ENCODE measurements at regions not wholly inside any gene's neighbourhood (a gene's known extent, or its start where the extent isn't known, plus 50 kb on each side); places are given as distances from the start of the nearest gene placed in this dataset.

DNA sequence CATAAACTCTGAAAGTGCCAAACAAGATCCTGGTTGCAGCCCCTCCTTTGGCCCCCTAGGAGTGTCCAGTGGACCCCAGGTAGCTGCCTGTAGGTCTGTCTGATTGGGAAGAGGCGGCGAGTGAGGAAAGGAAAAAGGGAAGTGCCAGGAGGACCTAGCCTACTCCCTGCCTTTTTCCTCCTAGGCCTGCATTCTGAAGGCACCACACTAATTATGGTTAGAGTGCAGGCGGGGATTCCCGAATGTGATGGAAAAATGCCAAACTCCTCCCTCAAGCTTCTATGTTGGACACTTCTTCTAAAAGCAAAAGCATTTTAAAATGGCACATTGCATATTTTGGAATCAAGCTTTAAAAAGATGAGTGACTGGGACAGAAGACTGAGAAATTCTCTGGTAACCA lies 83.2 kb upstream of the SMIM15 start:
- peaks cover 0 to 7% (median 3%) of the 10 kb centered on the region in 4 donors for H3K4me1 ChIP-seq
- no peak overlapping the region for H3K27ac ChIP-seq
- TF ChIP-seq POLR2AphosphoS5 (IDR thresholded peaks at IDR 0.05) (no peak), EP300 (IDR thresholded peaks at IDR 0.05) (no peak)
- TF ChIP-seq, protein P1, sequence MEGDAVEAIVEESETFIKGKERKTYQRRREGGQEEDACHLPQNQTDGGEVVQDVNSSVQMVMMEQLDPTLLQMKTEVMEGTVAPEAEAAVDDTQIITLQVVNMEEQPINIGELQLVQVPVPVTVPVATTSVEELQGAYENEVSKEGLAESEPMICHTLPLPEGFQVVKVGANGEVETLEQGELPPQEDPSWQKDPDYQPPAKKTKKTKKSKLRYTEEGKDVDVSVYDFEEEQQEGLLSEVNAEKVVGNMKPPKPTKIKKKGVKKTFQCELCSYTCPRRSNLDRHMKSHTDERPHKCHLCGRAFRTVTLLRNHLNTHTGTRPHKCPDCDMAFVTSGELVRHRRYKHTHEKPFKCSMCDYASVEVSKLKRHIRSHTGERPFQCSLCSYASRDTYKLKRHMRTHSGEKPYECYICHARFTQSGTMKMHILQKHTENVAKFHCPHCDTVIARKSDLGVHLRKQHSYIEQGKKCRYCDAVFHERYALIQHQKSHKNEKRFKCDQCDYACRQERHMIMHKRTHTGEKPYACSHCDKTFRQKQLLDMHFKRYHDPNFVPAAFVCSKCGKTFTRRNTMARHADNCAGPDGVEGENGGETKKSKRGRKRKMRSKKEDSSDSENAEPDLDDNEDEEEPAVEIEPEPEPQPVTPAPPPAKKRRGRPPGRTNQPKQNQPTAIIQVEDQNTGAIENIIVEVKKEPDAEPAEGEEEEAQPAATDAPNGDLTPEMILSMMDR (IDR thresholded peaks at IDR 0.05), result no peak
- WGBS, 2 donors, result 50 to 51% methylated on average over 4 of the region's 4 CpGs
- no peaks in the 10 kb centered on the region for H3K9me3 ChIP-seq
- DNase-seq (no peak), ATAC-seq (ENCODE audit: low FRiP score in 2 of 2) (peak in 1 of 2 donors; percentile 44)
- no peaks in the 10 kb centered on the region for H3K36me3 ChIP-seq
- no peak overlapping the region for H3K4me3 ChIP-seq
- no peaks in the 10 kb centered on the region for H3K27me3 ChIP-seq

DNA sequence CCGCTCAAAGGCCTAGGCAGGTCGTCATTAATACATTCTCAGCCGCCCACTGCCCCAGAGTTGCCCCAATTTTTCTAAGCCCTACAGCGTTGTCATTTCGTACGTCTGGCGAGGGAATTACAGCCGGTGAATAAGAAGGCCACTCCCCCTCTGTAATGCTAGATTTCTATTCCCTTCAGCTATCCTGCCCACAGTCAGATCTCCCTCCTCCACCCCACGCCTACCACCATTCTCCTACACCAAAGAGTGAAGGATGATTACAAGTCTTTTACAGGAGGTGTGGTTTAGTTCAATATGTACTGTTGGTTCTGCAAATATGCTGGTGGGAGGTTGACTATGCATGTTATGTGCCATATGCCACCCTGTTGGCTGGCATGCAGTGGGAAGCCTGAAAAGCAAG lies 83.7 kb upstream of the SMIM15 start:
- ATAC-seq (ENCODE audit: low FRiP score in 2 of 2), result peak in 1 of 2 donors; percentile 16

DNA sequence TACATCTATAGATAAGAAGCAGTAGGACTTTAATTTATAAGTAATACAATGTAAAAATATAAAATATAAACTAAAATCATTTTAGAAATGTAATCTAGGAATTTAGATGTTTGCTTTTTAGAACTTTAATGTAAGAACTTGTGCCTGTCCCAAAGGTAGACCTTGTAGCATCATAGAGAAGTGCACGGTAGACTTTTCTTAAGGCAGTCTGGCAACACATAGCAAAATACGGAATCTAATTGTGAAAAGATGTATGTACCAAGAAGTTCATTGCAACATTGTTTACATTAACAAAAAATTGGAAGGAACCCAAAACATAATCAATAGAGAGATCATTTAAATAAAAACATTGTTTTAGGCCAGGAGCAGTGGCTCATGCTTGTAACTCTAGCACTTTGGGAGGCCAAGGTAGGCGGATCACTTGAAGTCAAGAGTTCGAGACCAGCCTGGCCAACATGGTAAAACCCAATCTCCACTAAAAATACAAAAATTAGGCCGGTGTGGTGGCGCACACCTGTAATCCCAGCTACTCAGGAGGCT lies 84.6 kb upstream of the SMIM15 start:
- Histone ChIP-seq H3K36me3 (no peaks in the 10 kb centered on the region), H3K27me3 (no peaks in the 10 kb centered on the region), H3K4me3 (no peak overlapping the region), H3K9me3 (no peaks in the 10 kb centered on the region), H3K27ac (no peak overlapping the region), H3K4me1 (peaks cover 0 to 7% (median 3%) of the 10 kb centered on the region in 4 donors)
- ATAC-seq (ENCODE audit: low FRiP score in 2 of 2), result no peak
- 88 to 93% methylated on average over 6 of the region's 6 CpGs for WGBS, 2 donors
- DNase-seq, result no peak
- TF ChIP-seq EP300 (IDR thresholded peaks at IDR 0.05), result no peak
- TF ChIP-seq POLR2A (IDR thresholded peaks at IDR 0.05), result no peak
- TF ChIP-seq POLR2AphosphoS5 (IDR thresholded peaks at IDR 0.05), result no peak
- TF ChIP-seq, protein P1 (IDR thresholded peaks at IDR 0.05), result no peak

More for the DNA sequence above, 83.7 kb upstream of the SMIM15 start:
- peaks cover 0 to 7% (median 3%) of the 10 kb centered on the region in 4 donors for H3K4me1 ChIP-seq
- 74 to 77% methylated on average over 9 of the region's 9 CpGs for WGBS, 2 donors
- H3K9me3 ChIP-seq, result no peaks in the 10 kb centered on the region
- no peak overlapping the region for H3K27ac ChIP-seq
- H3K27me3 ChIP-seq, result no peaks in the 10 kb centered on the region
- H3K36me3 ChIP-seq, result no peaks in the 10 kb centered on the region
- H3K4me3 ChIP-seq, result no peak overlapping the region
- no peak for DNase-seq
- TF ChIP-seq, protein P1 (IDR thresholded peaks at IDR 0.05), result no peak
- TF ChIP-seq POLR2AphosphoS5 (IDR thresholded peaks at IDR 0.05) (no peak), POLR2A (IDR thresholded peaks at IDR 0.05) (no peak), EP300 (IDR thresholded peaks at IDR 0.05) (no peak)

DNA sequence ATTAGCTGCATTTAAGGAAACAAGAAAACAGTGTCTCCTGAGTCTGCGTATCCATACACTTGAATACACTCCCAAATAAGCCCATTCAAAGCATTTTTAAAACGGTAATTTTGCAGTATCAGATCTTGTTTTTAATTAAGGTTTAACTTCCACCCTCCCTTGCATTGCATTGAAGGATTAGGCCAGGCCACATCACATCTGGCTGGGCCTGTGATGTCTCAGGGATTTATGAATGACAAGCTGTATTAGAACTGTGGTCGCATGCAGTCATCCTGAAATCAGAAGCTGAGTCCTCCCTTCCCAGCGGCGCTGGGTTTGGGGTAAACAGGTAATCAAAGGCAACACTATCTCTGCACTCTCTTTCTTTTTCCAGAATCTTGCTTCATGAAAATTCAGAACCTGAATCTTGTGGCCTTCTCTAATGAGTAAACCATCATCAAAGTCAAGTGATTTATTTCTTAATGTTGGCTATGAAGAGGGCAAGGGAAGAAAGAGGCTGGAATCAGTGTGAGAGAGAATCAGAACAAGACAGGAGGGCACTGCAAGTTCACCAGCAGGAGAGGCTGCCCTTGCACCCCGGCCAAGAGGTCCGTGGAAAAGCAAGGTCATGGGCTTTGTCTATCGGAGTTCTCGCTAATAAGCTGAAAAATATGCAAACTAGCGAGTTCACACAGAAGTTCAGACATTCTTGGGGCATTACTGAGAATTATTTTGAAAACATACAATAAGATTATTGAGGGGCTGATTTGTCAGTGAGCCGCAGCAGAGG lies 80.0 kb upstream of the ZSWIM6 start:
- H3K4me1 ChIP-seq, result peaks cover 0 to 8% (median 6%) of the 10 kb centered on the region in 4 donors
- H3K27me3 ChIP-seq, result no peaks in the 10 kb centered on the region
- H3K9me3 ChIP-seq, result no peaks in the 10 kb centered on the region
- no peak overlapping the region for H3K4me3 ChIP-seq
- DNase-seq, result no peak
- 92 to 96% methylated on average over 11 of the region's 11 CpGs for WGBS, 2 donors
- no peak for ATAC-seq (ENCODE audit: low FRiP score in 2 of 2)
- no peaks in the 10 kb centered on the region for H3K36me3 ChIP-seq
- TF ChIP-seq EP300 (IDR thresholded peaks at IDR 0.05) (no peak), POLR2A (IDR thresholded peaks at IDR 0.05) (no peak), POLR2AphosphoS5 (IDR thresholded peaks at IDR 0.05) (no peak)
- TF ChIP-seq, protein P1 (IDR thresholded peaks at IDR 0.05), result no peak
- no peak overlapping the region for H3K27ac ChIP-seq

DNA sequence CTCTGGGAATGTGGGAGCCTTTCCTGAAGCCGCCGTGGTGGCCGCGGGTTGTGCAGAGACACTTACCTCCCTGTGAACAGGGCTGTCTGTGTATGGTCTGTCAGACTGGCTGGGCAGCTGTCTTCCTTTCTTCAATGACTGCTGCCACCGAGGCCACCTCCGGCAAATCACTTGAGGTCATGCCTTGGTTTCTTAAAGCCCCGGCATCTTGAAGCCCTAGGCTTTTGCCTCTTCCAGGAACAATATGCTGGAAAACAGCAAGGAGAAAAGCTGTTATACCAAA lies 79.5 kb upstream of the ZSWIM6 start:
- WGBS, 2 donors, result 86% methylated on average over 7 of the region's 7 CpGs
- TF ChIP-seq EP300 (IDR thresholded peaks at IDR 0.05), result no peak
- no peak for TF ChIP-seq POLR2AphosphoS5 (IDR thresholded peaks at IDR 0.05)
- TF ChIP-seq, protein P1 (IDR thresholded peaks at IDR 0.05), result no peak
- TF ChIP-seq POLR2A (IDR thresholded peaks at IDR 0.05), result no peak
- DNase-seq, result peak in 1 of 2 donors; percentile 36

More for the DNA sequence above, 79.5 kb upstream of the ZSWIM6 start:
- Histone ChIP-seq H3K4me1 (peaks cover 0 to 8% (median 6%) of the 10 kb centered on the region in 4 donors), H3K36me3 (no peaks in the 10 kb centered on the region), H3K9me3 (no peaks in the 10 kb centered on the region), H3K27ac (no peak overlapping the region), H3K4me3 (no peak overlapping the region), H3K27me3 (no peaks in the 10 kb centered on the region)
- no peak for ATAC-seq (ENCODE audit: low FRiP score in 2 of 2)
